Stimulated activated naive CD8-positive, alpha-beta T cell treated with anti-CD3 and anti-CD28 coated beads, Interleukin-15, Interleukin-2, amounts not matched to agents 100 U/mL and 50 U/mL, for 24 hours (primary cell): ENCODE measurements at regions not wholly inside any gene's neighbourhood (a gene's known extent, or its start where the extent isn't known, plus 50 kb on each side); places are given as distances from the start of the nearest gene placed in this dataset.
"Not testable (repeated sequence)": the region's sequence is repeated elsewhere in the genome, so short reads cannot be mapped to it uniquely, and the experiment has no call there.

ENCODE experiments used
- ATAC-seq: fragments of 150-1000 bp; cut with Tn5 transposase; one replicate; pipeline ENCODE4 v1.10.0; 2021
- DNase-seq: peaks from one replicate; pipeline ENCODE4 v3.0.0; 2021

DNA sequence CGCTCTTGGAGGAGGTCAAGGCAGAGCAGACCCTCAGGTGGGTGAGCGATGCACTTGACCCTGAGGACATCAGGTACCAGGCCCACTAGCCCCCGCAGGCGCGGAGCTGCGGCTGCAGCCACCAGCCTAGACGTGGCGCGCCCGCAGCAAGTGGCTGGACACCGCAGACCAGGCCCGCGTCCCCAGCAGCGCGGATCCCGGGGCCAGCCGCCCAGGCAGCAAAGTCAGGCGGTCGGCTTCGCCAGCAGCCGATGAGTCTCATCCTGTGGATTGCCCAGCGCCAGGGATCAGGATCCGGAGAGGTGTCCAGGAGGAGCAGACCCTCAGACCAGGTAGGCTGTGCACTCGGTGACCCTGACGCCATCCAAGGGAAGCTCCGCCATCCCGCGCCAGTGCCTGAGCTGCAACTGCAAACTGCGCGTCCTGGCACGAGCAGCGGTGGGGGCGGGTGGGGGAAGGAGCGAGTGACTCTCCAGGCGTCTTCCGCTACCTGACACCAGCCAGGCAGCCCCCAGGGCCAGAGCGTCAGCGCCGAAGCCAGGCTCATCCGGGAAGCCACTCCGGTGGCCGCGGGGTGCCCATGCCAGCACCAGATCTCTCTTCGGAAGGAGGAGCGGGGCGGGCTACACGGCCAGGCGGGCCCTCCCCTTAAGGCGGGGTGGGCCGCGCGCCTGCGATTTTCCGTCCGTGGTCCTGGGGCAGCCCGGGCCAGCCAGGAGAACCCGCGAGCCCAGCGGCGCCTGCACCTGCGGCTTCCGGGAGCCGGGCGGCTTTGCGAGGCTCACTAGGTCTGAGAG is 92.6 kb upstream of the THOC3 start:
- peak; percentile 25 for DNase-seq
- ATAC-seq = peak; percentile 97

DNA sequence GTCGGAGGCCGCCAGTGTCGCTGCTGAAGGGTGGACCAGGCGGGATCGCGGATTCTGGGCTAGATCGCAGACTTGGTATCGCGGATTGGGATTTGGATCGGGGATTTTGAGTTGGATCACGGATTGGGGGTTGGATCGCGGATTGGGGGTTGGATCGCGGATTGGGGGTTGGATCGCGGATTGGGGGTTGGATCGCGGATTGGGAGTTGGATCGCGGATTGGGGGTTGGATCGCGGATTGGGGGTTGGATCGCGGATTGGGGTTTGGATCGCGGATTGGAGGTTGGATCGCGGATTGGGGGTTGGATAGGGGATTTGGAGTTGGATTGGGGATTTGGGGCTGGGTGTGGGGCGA is 93.1 kb upstream of the THOC3 start:
- ATAC-seq, DNase-seq: not testable (repeated sequence)

DNA sequence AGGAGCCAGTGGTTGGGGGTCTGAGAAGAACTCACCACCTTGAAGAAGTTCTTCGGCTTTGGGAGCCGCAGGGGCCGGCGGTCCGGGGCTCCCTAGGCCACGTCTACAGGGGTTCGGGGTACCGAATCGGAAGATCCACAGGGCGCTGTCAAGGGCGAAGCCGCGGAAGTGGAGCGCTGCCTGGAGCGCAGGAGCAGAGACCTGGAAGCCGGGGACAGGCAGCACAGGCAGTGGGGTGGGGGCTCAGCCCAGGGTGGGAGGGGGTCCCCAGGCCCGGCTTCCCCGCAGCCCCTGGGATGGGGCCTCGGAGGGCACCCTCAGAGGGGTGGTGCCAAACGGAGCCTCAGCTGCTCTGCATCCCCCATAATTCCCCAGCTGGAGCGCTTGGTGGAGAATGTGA is 93.5 kb upstream of the THOC3 start:
- DNase-seq, ATAC-seq: not testable (repeated sequence)

DNA sequence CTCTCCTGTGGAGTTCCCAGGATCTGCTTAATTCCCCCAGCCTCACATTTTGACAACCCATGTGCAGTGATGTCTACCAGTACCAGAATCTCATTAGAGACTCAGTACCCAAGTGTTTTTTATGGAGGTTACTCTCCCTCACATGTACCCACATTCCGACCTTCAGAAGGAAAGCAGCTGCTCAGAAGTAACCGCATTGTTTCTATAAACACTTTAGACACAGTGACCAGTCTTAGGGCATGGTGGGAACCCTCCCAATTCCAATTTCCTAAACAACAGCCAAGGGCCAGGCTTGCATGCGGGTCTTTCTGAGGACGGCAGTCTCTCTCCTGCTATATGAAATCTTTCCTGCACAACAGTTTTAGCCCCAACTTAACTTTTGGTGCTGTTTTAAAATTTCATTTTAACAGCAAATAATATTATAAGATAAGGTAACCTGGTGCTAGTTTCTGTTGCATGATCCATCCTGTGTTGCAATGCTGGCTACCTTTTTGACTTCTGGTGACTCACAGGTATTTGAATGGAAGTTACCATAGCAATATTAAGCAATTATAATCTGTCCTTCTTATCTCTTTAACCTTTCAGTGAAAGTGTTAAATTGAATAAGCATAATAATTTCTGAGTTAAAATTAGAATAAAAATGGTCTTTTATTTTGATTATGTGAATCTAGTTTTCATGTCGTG is 98.3 kb upstream of the THOC3 start:
- not testable (repeated sequence) for ATAC-seq, DNase-seq

DNA sequence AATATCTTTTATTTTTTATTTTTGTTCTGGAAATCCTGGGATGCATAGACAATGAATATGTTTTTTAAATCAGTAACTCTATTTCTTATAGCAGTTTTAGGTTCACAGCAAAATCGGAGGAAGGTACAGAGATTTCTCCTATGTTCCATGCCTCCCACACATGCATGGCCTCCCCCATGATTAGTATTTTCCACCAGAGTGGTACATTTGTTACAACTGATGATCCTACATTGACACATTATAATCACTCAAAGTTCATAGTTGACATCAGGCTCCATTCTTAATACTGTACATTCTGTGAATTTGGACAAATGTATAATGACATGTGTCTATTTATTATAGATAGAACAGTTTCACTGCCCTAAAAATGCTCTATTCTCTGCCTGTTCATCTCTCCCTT is 99.0 kb upstream of the THOC3 start:
- DNase-seq = not testable (repeated sequence)
- ATAC-seq = peak; percentile 44

DNA sequence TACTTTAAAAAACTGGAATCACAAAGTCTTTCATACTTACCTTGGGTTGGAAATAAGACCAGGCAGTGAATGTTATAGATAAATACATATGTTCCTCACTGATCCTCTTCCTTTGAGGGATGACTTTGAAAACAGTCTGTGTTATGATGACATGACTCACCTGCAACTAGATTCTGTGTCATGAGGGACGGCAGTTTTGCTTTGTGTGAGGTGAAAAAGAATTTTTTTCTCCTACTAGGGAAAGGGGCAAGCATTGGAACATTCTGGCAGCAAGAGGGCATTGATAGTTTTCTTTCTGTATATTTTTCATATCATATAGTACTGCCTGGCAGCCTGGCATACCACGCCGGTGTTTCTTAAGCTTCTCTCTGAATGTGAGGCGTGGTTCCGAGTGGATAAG is 99.8 kb upstream of the THOC3 start:
- peak; percentile 69 for ATAC-seq

DNA sequence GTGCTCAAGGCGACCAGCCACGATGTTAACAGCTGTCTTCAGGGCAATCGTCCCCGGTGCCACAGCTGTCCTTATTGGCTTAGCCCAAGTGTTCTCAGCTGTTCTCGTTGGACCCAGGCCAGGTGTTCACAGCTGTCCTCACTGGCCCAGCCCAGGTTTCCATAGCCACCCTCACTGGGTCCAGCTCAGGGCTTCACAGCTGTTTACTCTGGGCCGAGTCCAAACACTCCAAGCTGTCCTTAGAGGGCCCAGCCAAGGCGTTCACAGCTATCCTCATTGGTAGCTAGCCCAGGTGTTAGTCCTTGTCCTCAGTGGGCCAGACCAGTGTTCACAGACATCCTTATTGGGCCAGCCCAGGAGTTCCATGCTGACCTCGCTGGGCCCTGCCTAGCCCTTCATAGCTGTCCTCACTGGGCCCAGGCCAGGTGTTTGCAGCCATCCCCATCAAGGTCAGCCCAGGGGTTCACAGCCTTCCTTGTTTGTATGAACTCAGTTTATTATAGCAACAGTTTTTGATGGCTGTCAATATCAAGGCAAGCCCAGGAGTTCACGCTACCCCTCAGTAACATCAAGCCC is 106.0 kb upstream of the THOC3 start:
- not testable (repeated sequence) for ATAC-seq, DNase-seq

More for the DNA sequence above, 99.8 kb upstream of the THOC3 start:
- not testable (repeated sequence) for DNase-seq

DNA sequence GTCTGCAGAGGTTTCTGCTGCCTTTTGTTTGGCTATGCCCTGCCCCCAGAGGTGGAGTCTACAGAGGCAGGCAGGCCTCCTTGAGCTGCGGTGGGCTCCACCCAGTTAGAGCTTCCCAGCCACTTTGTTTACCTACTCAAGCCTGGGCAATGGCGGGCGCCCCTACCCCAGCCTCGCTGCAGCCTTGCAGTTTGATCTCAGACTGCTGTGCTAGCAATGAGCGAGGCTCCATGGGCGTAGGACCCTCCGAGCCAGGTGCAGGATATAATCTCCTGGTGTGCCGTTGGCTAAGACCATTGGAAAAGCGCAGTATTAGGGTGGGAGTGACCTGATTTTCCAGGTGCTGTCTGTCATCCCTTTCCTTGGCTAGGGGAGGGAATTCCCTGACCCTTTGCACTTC is 115.6 kb upstream of the THOC3 start:
- ATAC-seq, DNase-seq: not testable (repeated sequence)

DNA sequence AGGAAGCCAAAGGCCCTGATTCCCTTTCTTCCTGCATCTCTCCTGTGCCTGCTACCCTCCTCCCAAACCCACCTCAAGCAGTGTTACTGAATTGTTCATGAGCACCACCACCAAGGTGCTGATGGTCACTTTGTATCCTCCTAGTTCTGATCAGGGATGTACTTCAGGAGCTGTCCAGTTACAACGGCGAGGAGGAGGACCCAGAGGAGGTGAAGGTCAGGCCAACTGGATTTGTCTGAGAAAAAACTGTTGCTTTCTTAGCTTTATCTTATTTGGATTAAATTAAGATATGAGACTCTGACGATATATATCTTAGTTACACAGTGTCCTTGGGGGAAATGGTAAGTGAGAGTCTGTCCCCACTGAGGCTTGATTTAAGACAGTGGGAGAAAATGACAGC is 135.0 kb upstream of the THOC3 start:
- ATAC-seq, DNase-seq: not testable (repeated sequence)

DNA sequence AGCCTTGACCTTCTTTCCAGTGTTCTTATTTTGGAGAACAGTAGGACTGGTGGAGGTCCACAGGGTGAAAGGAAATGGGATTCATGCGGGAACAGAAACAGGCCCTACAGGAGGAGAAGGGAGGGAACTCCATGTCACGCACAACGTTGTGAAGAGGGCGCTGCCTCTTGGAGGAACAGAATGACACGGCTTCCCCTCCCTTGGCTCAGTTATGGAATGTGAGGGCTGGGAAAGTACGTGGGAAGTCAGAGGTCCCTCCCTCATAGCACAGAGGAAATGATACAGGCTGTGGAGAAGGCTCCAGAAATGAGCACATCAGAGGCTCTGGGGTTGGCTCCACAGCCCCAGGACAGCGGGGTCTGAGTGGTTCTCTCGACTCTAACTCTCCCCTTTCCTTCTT is 125.3 kb upstream of the SIMC1 start:
- DNase-seq, ATAC-seq: not testable (repeated sequence)

DNA sequence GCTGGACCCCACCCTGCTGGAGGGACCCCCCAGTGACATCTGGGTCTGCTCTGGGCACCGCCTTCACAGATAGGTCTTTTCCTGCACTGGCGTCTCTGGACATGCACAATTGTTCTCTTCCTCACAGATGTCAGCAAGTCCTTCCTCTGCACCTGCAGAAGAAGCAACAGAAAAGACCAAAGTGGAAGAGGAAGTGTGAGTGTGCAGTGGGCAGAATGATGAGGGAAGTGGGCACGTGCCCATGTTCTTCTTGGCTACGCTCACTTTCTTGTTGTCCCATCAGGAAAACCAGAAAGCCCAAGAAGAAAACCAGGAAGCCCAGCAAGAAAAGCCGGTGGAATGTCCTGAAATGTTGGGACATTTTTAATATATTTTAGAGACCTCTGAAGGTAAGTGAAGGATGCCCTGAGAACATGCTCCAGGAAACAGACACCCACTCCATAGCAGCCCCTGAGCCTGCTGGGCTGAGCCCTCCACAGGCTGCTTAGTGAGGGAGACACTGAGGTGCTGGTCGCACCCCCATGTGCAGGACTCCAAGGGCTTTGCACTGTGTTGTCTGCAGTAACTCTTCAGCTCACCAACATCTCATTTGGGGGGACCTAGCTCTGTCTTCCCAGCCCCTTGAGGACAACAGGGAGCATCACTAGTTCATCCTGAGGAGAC is 124.4 kb upstream of the SIMC1 start:
- not testable (repeated sequence) for ATAC-seq, DNase-seq

DNA sequence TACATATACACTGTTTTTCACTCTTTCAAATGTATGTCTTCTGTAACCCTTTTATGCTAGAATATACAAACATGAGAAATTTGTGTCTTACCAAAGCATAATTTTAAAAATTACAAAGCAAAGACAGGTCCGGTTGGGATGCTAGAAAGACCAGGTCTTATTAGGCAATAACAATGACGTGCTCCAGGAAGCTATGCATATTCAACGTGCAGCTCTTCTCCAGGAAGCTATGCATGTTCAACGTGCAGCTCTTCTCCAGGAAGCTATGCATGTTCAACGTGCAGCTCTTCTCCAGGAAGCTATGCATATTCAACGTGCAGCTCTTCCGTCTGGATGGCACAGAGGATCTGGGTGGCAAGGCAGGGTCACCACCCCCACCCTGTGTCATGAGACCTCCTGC is 123.4 kb upstream of the SIMC1 start:
- ATAC-seq, DNase-seq: not testable (repeated sequence)

DNA sequence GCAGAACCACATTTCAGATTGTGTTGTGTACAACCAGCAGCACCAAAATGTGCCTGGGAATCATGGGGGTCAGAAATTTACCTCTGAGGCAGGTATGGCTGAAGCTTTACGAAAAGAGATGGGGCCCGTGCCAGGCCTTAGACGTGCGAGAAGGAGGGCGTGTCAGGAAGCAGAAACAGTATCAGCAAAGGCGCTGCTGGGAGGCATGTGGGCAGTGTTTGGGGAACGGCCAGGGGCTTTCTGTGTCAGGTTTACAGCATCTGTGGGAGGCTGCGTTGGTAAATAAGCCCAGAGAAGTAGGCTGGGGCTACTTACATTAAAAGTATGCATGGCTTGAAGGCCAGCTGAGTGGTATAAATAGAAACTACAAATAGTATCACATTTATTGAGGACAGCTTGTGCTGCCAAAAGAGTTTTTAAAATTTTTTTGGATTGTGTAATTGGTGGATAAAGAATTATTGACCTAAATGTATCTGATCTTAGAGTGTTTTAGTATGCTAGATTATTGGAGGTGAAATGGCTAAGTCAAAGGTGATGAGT is 120.5 kb upstream of the SIMC1 start:
- not testable (repeated sequence) for DNase-seq, ATAC-seq

DNA sequence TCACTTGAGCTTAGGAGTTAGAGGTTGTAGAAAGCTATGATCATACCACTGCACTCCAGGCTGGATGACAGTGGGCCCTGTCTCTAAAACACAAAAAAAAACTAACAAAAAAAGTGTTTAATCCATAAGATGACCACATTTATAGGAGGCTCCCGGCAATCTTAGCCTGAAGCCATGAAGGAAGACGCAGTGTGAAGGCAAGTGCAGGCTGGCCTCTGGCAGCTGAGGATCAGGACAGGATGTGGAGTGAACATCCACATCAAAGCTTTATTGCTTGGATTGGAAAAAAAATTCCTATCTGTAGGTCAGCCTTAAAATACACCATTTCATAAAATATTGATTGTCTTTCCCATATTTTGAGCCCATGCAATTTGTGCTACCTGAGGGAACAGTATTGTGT is 115.9 kb upstream of the SIMC1 start:
- ATAC-seq, DNase-seq: not testable (repeated sequence)

DNA sequence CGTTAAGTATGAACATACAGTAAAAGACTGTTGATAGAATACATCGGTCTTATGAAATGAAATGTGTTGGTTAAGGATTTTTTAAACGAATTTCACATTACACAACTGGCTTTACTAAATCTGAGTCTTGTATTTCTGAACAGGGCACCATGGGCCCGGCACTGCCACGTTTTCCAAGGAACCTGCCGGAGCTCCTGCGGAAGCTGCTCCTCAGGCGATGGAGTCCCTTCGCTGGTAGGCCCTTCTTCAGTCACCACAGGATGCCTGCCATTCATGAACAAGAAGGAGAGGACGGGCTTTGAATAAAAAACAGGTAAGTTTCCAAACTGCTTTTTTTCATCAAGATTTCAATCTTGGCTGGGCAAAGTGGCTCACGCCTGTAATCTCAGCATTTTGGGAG is 114.1 kb upstream of the SIMC1 start:
- ATAC-seq = not testable (repeated sequence)

DNA sequence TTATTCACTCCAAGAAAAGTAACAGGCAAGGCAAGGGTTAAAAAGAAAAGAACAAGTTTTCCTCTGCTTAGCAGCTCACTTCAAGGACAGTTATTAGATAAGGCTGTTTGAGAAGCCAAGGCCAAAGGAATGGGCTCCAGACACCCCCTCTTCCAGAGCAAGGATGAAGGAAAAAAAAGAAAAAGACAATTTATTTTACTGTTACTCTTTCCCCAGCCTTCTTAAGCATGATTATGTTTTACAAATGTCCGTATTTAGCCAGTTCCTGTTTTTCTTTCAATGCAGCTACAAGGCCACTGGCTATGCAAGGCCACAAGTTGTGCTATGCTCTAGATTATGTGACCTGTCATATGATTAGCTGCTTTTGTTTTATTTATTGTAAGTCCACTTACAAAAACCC is 106.5 kb upstream of the SIMC1 start:
- no peak for DNase-seq
- ATAC-seq = no peak

More for the DNA sequence above, 114.1 kb upstream of the SIMC1 start:
- DNase-seq = not testable (repeated sequence)

DNA sequence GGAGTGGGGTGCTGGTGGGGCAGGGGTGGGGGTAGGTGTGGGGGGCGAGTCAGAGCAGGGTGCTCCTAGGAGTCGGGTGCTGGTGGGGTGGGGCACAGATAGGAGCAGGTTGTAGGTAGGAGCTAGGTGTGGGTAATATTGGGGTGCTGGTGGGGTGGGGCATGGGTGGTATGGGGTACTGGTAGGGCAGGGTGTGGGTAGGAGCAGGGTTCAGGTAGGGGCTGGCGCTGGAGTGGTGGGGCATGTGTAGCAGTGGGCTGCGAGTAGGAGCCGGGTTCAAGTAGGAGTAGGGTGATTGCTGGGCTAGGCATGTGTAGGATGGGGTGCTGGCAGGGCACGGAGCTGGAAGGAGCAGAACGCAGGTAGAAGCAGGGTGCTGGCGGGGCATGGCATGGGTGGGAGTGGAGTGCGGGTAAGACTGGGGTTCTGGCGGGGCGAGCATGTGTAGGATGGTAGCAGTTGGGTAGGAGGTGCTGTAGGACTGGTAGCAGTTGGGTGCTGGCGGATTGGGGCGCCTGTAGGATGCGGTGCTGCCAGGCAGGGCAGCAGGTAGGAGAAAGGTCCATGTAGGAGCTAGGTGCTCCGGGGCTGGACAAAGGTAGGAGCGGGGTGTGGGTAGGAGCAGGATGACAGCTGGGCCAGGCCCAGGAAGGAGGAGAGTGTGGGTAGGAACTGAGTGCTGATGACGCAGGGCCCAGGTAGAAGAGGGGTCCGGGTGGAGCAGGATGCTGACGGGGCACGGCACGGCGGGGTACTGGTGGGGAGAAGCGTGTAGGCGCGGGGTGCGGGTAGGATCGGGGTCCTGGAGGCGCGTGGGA is 105.5 kb upstream of the SIMC1 start:
- ATAC-seq (peak; percentile 17), DNase-seq (peak; percentile 25)

DNA sequence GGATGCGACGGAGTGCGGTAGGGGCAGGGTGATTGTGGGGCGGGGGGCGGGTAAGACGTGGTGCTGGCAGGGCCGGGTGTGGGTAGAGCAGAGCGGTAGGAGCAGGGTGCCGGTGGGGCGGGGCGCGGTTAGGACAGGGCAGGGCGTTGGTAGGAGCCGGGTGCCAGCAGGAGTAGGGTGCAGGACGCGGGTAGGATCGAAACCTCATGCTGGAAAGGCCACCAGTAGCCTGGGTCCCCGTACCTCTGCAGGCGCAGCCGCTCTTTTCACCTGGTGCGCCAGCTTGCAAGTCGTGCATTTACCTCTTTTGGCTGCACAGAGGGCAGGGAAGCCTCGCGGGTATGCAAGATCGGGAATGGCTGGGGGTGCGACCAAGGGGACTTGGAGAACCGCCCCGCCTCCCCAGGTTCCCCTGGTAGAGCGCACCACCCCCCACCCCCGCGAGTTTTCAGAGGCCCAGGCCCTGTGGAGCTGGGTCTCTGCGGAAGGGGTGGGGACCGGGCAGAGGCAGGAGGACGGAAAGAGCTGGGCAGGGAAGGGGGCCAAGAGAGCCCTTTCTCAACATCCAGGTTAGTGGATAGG is 104.8 kb upstream of the SIMC1 start:
- ATAC-seq (peak; percentile 61), DNase-seq (peak; percentile 25)

DNA sequence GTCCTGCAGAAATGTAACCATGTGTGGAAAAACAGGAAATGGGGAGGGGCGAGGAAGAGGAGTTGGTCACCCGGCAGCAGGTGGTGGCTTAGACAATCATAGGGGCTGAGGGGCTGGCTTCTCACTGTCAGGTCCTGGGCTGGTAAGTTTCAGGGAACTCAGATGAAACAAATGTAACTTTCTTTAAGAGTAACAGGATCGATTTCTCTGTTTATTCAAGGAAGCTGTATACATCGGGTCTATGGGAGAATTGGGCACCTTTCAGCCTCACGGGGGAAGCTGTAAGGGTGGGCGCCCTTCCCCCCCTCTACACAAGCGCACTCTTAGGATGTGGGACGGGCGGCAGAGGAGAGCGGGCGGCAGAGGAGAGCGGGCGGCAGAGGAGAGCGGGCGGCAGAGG is 104.3 kb upstream of the SIMC1 start:
- ATAC-seq = peak; percentile 19
- no peak for DNase-seq

DNA sequence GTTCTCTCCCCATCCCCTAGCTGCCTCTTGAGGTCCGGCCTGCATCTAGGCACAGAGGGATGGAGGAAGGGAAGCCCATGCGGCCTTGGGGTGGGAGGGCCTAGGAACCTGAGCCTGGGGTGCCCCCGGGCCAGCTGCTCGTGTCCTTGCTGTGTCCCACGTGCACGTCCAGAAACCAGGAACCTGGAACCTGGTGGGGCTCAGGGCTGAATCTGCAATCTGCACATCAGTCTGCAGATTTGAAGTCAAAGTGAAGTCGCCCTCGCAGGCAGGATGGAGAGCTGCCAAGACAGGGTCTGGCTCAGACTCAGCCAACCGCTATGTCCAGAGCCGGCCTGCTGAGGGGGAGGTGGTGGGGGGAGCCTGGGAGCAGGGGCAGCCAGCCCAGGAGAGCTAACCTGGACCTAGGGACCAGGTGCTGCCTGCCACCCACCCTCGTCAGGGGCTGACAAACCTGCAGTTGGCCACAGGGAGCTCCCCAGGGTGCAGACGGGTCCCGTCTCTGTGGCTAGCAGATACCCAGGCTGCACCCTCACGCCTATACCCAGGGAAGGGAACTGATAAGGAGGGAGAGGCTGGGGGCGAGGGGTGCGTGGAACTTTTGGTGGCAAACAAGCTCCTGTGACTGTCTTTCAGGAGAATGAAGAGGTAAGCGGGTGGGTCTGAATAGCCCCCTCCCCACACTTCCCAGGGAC is 103.5 kb upstream of the SIMC1 start:
- no peak for DNase-seq
- ATAC-seq = no peak
